ENCODE measurements at regions not wholly inside any gene's neighbourhood (a gene's known extent, or its start where the extent isn't known, plus 50 kb on each side); places are given as distances from the start of the nearest gene placed in this dataset.

DNA sequence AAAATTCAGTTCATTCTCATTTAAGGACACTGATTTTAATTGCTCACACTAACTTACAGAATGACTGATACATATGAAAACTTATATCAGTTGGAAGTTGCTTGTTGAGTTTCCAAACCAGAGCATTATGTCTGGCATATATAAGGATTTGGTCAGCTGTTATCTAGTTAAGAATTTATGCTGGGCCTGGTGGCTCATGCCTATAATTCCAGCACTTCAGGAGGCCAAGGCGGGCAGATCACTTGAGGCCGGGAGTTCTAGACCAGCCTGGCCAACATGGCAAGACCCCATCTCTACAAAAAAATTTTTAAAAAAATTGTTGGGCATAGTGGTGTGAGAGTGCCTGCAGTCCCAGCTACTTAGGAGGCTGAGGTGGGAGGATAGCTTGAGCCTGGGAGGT, 73.1 kb downstream of the SPRY1 start:
- TF ChIP-seq ZFX (IDR thresholded peaks at IDR 0.05; ENCODE audit: borderline replicate concordance), result no peak
- TF ChIP-seq, protein P1, sequence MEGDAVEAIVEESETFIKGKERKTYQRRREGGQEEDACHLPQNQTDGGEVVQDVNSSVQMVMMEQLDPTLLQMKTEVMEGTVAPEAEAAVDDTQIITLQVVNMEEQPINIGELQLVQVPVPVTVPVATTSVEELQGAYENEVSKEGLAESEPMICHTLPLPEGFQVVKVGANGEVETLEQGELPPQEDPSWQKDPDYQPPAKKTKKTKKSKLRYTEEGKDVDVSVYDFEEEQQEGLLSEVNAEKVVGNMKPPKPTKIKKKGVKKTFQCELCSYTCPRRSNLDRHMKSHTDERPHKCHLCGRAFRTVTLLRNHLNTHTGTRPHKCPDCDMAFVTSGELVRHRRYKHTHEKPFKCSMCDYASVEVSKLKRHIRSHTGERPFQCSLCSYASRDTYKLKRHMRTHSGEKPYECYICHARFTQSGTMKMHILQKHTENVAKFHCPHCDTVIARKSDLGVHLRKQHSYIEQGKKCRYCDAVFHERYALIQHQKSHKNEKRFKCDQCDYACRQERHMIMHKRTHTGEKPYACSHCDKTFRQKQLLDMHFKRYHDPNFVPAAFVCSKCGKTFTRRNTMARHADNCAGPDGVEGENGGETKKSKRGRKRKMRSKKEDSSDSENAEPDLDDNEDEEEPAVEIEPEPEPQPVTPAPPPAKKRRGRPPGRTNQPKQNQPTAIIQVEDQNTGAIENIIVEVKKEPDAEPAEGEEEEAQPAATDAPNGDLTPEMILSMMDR (IDR thresholded peaks at IDR 0.05), result no peak
- H3K27ac ChIP-seq, result no peak overlapping the region

DNA sequence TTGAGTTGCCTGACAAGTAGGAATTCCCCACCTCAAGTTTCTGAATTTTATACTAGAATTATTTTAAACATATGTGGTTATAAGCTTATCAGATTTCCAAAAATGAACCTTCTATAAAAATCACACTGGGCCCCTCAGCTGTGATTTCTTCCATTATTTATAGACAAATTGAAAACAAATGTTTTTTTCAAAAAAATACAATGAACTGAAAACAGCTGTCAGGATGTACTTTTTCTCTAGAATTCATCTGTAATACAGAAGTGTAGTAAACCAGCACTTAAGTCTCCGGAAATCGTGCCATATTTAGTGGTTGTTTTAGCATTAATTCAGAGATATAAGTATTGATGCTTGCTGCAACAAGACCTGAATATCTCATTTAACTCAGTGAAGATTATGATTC, 74.0 kb downstream of the SPRY1 start:
- TF ChIP-seq, protein P1 (IDR thresholded peaks at IDR 0.05), result no peak
- no peak for TF ChIP-seq ZFX (IDR thresholded peaks at IDR 0.05; ENCODE audit: borderline replicate concordance)
- no peak overlapping the region for H3K27ac ChIP-seq

DNA sequence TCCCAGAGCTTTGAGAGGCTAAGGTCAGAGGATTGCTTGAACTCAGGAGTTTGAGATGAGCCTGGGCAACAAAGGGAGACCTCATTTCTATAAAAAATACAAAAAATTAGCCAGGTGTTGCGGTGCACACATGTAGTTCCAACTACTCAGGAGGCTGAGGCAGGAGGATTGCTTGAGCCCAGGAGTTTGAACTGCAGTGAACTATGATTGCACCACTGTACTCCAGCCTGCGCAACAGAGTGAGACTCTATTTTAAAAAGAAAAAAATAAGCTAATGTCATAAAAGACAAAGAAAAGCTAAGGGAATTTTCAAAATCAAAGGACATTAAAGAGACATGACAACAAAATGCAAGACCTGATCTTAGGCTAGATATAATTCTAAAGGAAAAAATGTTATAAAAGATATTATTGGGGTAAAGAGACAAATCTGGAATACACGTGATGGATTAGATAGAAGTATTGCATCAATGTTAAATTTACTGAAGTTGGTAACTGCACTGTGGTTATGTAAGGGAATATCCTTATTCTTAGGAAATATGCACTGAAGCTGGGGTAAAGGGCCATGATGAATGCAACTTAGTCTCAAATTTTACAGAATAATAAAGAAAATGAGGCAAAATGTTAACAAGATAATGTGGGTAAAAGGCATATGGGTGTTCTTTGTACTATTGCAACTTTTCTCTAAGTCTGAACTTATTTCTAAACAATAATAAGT, 75.2 kb downstream of the SPRY1 start:
- H3K27ac ChIP-seq, result no peak overlapping the region
- TF ChIP-seq ZFX (IDR thresholded peaks at IDR 0.05; ENCODE audit: borderline replicate concordance), result no peak
- TF ChIP-seq, protein P1 (IDR thresholded peaks at IDR 0.05), result no peak

DNA sequence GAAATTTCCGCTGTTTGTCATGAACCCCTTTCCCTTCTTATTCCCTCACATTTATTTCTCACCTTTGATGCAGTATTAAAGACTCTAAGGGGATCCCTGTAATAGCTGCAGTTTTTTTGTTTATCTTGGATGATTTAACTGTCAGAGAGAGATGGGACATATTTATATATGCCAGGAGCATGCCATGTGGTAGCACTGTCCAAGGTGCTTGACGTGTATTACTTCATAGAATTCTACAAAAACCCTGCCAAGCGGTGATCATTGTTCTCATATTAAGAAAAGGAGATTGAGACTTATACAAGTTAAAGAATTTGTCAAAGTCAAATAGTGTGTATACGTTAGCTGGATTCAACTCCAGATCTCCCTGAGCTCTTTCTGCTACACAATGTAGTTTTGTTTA, 78.2 kb downstream of the SPRY1 start:
- TF ChIP-seq, protein P1 (IDR thresholded peaks at IDR 0.05), result no peak
- no peak for TF ChIP-seq ZFX (IDR thresholded peaks at IDR 0.05; ENCODE audit: borderline replicate concordance)
- no peak overlapping the region for H3K27ac ChIP-seq

DNA sequence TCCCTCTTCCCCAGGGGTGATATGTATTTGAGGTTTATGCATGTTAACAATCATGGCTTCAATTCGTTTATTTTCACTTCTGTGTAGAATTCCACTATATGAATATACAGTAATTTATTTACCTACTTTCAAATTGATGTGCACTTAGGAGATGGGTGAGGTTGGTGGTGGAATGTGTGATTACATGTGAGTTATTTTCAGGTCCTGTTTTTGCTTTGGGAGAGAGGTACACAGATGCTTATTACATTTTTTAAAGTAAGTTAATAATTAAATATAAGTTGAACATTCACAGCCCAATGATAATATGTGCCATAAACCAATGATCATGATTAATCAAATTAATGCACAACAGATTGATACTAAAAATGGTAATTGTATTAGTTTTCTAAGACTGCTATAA, 79.5 kb downstream of the SPRY1 start:
- TF ChIP-seq, protein P1 (IDR thresholded peaks at IDR 0.05), result no peak
- TF ChIP-seq ZFX (IDR thresholded peaks at IDR 0.05; ENCODE audit: borderline replicate concordance), result no peak
- H3K27ac ChIP-seq, result no peak overlapping the region

DNA sequence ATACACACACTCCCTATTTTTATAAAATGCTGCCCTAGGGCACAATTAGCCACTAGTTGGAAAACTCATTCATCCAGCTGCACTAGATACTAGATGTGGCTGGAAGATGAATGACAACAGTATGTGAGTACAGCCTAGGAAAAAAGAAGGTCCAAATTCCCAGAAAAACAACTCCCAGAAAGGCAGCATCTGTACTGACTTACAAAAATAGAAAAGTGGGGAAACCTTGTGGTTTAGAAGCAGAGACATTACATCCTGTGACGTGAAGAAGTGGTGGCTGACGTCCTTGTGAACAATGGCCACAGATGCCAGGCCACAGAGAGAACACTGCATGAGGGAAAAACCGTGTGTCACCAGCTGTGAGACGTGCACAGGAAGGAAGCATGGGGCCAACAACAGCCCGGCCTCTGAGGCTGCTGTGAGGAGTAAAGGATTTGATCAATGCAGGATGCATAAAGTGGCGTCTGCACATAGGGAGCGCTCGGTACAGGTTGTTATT, 81.2 kb downstream of the SPRY1 start:
- TF ChIP-seq, protein P1 (IDR thresholded peaks at IDR 0.05), result no peak
- no peak for TF ChIP-seq ZFX (IDR thresholded peaks at IDR 0.05; ENCODE audit: borderline replicate concordance)
- no peak overlapping the region for H3K27ac ChIP-seq

DNA sequence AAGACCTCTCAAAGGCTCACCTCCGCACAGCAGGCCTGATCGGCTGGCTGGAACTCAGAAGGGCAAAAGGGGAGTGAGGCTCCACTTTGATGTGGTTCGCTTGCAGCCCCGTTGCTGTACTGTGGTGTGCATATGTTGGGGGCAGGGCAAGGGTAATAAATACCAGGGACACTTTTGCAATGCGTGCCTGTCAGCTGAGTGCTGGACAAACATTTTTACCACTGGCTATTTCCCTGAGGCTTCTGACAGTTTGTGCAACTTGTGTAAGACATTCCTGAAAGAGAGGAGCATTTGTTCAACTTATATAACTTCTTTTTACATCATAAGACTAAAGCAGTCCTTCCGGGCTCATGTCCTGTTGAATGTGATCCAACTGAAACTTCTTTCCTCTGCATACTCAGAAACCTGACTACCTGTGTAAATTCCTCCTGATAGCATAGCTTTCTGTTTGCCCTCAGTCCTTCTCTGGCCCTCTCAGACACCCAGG, 82.3 kb downstream of the SPRY1 start:
- no peak for TF ChIP-seq ZFX (IDR thresholded peaks at IDR 0.05; ENCODE audit: borderline replicate concordance)
- TF ChIP-seq, protein P1 (IDR thresholded peaks at IDR 0.05), result no peak
- no peak overlapping the region for H3K27ac ChIP-seq

Measured in 22Rv1 (cell line).